ENCODE measurements at regions not wholly inside any gene's neighbourhood (a gene's known extent, or its start where the extent isn't known, plus 50 kb on each side); places are given as distances from the start of the nearest gene placed in this dataset.
"Not testable (repeated sequence)": the region's sequence is repeated elsewhere in the genome, so short reads cannot be mapped to it uniquely, and the experiment has no call there.

DNA sequence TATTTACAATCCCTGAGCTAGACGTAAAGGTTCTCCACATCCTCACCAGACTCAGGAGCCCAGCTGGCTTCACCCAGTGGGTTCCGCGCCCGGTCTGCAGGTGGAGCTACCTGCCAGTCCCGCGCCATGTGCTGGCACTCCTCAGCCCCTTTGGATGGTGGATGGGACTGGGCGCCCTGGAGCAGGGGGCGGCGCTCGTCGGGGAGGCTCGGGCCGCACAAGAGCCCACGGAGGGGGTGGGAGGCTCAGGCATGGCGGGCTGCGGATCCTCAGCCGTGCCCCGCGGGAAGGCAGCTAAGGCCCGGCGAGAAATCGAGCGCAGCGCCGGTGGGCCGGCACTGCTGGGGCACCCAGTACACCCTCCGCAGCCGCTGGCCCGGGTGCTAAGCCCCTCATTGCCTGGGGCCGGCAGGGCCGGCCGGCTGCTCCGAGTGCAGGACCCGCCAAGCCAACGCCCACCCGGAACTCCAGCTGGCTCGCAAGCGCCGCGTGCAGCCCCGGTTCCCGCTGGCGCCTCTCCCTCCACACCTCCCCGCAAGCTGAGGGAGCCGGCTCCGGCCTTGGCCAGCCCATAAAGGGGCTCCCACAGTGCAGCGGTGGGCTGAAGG lies 448.3 kb downstream of the COL11A1 start:
- not testable (repeated sequence) for DNase-seq

GRCh38 chr1:102655034-102655433 lies 453.3 kb downstream of the COL11A1 start:
- no peak for DNase-seq

DNA sequence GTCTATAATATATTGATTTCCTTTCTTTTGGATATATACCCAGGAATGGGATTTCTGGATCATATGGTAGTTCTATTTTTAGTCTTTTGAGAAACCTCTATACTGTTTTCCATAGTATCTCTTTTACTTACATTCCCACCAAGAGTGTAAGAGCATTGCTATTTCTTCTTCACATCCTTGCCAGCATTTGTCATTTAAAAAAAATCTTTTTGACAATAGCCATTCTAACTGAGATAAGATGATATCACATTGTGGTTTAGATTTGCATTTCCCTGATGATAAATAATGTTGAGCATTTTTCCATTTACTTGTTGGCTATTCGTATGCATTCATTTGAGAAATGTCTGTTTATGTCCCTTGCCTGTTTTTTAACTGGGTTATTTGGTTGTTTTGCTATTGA lies 467.4 kb downstream of the COL11A1 start:
- no peak for DNase-seq

DNA sequence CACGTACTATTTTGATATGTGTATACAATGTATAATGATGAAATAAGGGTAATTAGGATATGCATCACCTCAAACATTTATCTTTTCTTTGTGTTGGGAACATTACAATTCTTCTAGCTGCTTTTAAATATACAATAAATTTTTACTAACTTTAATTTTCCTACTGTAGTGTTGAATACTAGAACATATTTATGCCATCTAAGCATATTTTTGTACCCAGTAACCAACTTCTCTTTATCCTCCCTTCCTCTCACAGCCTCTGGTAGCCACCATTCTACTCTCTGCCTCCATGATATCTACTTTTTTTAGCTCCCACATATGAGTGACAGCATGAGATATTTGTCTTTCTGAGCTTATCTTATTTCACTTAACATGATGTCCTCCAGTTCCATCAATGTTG lies 468.0 kb downstream of the COL11A1 start:
- no peak for DNase-seq

DNA sequence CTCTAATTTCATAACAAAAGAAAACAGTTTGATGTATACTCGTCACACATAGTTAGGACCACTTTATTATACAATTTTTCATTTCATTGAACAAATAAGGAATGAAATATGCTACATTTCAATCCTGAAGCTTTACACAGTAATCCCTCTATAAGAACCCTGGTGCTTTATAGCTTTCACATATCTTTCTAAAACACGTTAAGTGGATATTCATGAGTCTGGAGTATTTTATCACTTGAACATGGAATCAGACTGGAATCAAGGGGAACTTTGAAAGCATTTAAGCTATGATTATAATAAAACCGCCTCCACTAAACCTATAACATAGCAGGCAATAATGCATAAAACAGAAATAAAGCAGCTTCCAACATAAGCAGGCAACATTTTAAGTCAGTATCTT lies 476.6 kb downstream of the COL11A1 start:
- DNase-seq, result no peak

- no peak for DNase-seq
Measured at GRCh38 chr1:102630041-102630440, 478.3 kb downstream of the COL11A1 start.

GRCh38 chr1:102628109-102628613 lies 480.2 kb downstream of the COL11A1 start:
- no peak for DNase-seq

DNA sequence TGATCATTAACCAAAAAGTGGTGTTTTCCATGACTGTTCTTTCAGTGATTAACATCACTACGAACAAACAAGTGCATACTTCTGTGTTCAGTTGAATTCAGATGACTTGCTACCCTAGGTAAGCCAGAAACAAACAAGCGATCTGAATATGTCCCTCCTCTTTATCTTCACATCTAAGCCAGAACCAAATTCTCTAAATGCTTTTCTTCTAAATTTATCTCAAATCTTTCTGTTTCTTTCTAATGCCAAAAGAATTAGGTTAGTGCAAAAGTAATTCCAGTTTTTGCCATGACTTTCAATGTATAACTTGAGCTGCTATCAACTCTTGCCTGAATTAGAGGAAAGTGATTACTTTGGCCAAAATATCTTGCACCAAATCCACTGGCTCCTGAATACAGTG lies 481.2 kb downstream of the COL11A1 start:
- DNase-seq, result no peak

DNA sequence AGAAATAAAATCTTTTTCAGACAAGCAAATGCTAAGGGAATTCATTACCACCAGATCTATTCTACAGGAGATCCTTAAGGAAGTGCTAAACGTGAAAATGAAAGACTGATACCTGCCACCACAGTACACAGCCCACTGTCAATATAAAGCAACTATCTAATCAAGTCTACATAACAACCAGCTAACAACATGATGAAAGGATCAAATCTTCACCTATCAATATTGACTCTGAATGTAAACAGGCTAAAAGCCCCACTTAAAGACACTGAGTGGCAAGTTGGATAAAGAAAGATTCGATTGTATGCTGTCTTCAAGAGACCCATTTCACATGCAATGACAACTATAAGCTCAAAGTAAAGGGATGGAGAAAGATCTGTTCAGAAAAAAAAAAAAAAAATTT lies 492.4 kb downstream of the COL11A1 start:
- DNase-seq, result no peak

GRCh38 chr1:102595106-102595505 lies 513.2 kb downstream of the COL11A1 start:
- no peak for DNase-seq

DNA sequence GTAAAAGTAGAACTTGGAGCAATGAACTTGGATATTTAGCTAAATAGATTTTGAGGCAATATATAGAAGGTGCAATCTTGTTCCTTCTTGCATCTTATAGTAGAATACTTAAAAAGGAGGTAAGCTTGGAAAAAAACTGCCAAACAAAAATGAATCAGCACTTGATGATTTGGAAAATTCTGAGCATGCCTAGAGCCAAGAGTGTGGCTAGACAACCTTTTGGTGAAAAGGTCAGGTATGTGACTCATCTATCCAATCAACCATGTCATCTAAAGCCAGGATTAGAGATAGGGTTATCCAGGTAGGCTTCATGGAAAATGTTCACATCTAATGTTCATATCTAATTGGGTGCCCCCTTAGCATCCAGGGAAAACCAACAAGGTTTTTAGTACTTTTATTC lies 515.0 kb downstream of the COL11A1 start:
- DNase-seq, result no peak

DNA sequence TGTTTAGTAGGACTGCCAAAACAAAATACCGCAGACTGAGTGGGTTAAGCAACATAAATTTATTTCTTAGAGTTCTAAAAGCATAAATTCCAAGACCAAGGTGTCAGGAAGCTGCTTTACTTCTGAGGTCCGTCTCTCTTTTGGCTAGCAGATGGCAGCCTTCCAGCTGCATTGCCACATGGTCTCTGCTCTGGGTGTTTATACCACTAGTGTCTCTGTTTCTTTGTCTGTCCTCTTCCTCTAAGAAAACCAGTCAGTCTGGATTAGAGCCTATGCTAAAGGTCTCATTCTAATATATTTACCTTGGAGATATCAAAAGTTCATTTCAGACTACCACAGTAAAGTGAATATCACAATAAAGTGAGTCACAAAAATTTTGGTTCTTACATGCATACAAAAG lies 519.8 kb downstream of the COL11A1 start:
- DNase-seq, result no peak

GRCh38 chr1:102586022-102586421 lies 522.3 kb downstream of the COL11A1 start:
- DNase-seq, result no peak

DNA sequence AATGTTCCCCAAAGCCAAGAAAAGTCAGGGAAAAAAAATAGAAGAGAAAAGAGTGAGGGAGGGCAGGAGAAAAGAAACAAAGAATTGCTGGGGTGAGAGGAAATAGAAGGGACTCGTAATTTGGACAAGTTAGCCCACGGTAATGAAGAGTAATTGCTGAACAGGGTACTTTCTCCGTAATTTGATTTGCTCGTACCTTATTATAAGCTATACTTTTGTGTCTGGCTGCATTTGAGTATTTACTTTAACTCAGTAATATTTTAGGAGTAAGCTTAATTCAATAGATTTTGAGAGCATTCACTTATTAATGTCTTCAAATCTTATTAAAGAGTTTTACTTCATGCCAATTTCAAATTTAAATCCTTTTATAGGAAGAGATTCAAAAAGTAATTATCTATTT lies 527.5 kb downstream of the COL11A1 start:
- no peak for DNase-seq

GRCh38 chr1:102578804-102579203 lies 529.5 kb downstream of the COL11A1 start:
- DNase-seq, result no peak

- DNase-seq, result no peak
Measured at GRCh38 chr1:102572637-102573036, 535.7 kb downstream of the COL11A1 start.

GRCh38 chr1:102566182-102566581 lies 542.1 kb downstream of the COL11A1 start:
- no peak for DNase-seq

DNA sequence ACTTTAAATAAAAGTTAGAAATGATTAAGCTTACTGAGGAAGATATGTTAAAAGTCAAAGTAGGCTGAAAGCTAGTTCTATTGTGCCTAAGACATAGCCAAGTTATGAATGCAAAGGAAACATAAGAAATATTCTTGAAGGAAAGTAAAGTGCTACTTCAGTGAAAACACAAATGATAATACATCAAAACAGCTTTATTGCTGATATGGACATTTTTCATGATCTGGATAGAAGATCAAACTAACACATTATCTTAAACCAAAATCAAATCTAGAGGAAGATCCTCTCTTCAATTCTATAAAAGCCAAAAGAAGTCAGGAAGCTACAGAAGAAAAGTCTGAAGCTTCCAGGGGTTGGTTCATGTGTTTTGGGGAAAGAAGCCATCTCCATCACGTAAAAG lies 545.9 kb downstream of the COL11A1 start:
- DNase-seq, result no peak

GRCh38 chr1:102550729-102551384 lies 554.1 kb upstream of the OLFM3 start:
- DNase-seq, result no peak

- no peak for DNase-seq
Measured at GRCh38 chr1:102546251-102546650, 549.5 kb upstream of the OLFM3 start.

DNA sequence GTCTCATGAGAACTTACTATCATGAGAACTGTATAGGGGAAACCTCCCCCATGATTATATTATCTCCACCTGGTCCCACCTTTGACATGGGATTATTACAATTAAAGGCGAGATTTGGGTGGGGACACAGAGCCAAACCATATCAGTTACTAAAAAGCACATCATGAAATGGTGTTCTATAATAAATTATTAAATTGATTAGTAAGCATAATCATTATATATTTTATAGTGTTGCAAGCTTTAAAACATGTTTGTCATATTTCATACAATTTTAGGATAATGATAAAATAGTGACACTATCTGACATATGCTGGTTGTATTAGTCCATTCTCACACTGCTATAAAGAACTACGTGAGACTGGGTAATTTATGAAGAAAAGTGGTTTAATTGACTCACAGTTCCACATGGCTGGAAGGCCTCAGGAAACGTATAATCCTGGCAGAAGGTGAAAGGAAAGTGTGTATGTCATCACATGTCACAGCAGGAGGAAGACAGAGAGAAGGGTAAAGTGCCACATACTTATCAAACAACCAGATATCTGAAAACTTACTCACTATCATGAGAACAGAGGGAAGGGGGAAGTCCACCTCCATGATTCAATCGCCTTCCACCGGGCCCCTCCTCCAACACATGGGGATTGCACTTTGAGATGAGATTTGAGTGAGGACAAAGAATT lies 539.2 kb upstream of the OLFM3 start:
- no peak for DNase-seq

- DNase-seq, result no peak
Measured at GRCh38 chr1:102531036-102531435, 534.3 kb upstream of the OLFM3 start.

DNA sequence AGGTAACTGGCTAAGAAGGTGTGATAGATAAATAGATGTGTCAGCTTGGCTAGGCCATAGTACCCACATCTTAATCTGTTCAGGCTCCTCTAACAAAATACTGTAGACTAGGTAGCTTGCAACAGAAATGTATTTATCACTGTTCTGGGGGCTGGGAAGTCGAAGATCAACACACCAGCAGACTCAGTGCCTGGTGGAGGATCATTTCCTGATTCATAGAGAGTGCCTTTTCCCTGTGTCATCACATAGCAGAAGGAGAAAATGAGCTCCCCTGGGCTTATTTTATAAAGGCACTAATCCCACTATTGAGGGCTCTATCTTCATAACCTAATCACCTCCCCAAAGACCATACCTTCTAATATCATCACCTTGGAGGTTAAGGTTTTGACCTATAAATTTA lies 532.7 kb upstream of the OLFM3 start:
- no peak for DNase-seq

GRCh38 chr1:102500758-102501157 lies 504.0 kb upstream of the OLFM3 start:
- no peak for DNase-seq
